ENCODE measurements at regions not wholly inside any gene's neighbourhood (a gene's known extent, or its start where the extent isn't known, plus 50 kb on each side); places are given as distances from the start of the nearest gene placed in this dataset.

DNA sequence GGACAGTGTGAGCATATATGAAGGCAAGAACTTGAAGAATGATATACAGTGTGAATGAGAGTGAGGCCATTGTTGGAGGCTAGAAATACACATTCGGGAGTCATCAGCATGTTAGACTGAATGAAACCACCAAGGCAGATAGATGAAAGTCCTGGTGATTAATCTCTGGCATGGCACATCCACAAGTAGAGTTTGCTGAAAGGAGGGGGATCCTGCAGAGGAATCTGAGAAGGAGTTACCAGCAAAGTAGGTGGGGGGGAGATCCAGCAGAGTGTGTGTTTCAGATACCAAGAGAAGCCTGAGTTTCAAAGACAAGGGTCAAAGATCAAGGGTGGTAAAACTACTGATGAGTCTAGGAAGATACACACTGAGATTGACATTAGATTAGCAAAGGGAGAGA, 426.7 kb upstream of the DCN start:
- TF ChIP-seq CTCF (IDR thresholded peaks at IDR 0.05; ENCODE audit: insufficient read depth, low read length, poor library complexity, severe bottlenecking) = no peak
- Histone ChIP-seq H3K36me3 (ENCODE audit: control insufficient read depth, insufficient read depth, low read length) (no peaks in the 10 kb centered on the region), H3K27me3 (replicated peaks; ENCODE audit: control insufficient read depth, insufficient read depth, low read length) (no peaks in the 10 kb centered on the region), H3K4me3 (replicated peaks; ENCODE audit: low read depth, low read length) (no peak overlapping the region)
- no peak for DNase-seq (ENCODE audit: extremely low read depth, insufficient read length)

DNA sequence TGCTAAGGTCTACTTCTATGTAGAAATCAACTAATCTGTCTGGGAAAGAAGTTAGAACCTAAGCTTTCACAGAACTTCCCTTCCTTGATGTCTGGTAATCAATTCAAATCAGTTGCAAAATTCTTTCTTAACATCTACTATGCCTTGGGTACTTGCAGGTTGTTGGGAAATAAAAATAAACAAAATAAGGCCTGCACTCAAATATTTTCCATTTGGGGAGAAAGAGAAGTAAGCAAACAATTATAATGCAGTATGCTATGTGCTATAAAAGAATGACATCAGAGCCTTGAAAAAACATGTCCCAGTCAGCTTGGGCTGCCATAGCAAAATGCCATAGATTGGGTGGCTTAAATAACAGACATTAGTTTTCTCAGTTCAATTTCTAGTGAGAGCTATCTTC, 425.9 kb upstream of the DCN start:
- no peak overlapping the region for H3K4me3 ChIP-seq (replicated peaks; ENCODE audit: low read depth, low read length)
- no peak for DNase-seq (ENCODE audit: extremely low read depth, insufficient read length)
- no peaks in the 10 kb centered on the region for H3K27me3 ChIP-seq (replicated peaks; ENCODE audit: control insufficient read depth, insufficient read depth, low read length)
- H3K36me3 ChIP-seq (ENCODE audit: control insufficient read depth, insufficient read depth, low read length) = no peaks in the 10 kb centered on the region
- TF ChIP-seq CTCF (IDR thresholded peaks at IDR 0.05; ENCODE audit: insufficient read depth, low read length, poor library complexity, severe bottlenecking) = no peak

DNA sequence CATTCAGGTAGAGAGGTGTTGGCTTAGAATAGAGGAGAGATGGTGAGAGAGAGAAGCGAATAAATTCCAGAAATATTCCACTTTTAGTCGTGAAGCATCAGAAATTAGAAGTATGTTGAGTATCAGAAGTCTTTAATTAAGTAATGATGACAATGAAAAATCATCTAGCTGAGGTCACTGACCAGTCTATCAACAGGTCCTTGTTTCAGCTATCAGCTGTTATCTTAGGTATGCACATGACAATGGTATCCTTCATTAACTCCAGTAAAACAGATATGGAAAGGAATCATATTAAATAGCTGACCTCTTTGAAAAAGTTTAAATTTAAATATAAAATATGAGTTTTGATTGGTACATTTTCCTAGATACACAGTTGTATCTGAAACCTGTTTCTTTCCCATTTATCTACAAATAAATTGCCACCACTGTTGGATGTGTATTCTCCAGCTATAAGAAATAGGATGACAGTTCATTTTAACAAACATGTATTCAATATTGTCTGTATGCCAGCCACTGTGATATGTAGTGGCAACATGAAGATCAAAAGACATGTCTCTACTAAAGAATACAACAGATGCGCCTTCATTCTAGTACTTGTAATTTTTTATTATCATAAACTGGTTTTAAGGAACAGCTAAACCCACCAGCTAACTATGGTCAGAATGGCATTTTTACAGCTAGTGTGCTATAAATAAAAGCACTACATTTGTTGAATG, 424.2 kb upstream of the DCN start:
- no peak for TF ChIP-seq CTCF (IDR thresholded peaks at IDR 0.05; ENCODE audit: insufficient read depth, low read length, poor library complexity, severe bottlenecking)
- no peaks in the 10 kb centered on the region for H3K36me3 ChIP-seq (ENCODE audit: control insufficient read depth, insufficient read depth, low read length)
- no peak for DNase-seq (ENCODE audit: extremely low read depth, insufficient read length)
- no peaks in the 10 kb centered on the region for H3K27me3 ChIP-seq (replicated peaks; ENCODE audit: control insufficient read depth, insufficient read depth, low read length)
- no peak overlapping the region for H3K4me3 ChIP-seq (replicated peaks; ENCODE audit: low read depth, low read length)

GRCh38 chr12:91604897-91605296, 422.3 kb upstream of the DCN start:
- TF ChIP-seq CTCF (IDR thresholded peaks at IDR 0.05; ENCODE audit: insufficient read depth, low read length, poor library complexity, severe bottlenecking) = no peak
- Histone ChIP-seq H3K36me3 (ENCODE audit: control insufficient read depth, insufficient read depth, low read length) (no peaks in the 10 kb centered on the region), H3K27me3 (replicated peaks; ENCODE audit: control insufficient read depth, insufficient read depth, low read length) (no peaks in the 10 kb centered on the region), H3K4me3 (replicated peaks; ENCODE audit: low read depth, low read length) (no peak overlapping the region)
- no peak for DNase-seq (ENCODE audit: extremely low read depth, insufficient read length)

GRCh38 chr12:91603060-91603459, 420.4 kb upstream of the DCN start:
- Histone ChIP-seq H3K4me3 (replicated peaks; ENCODE audit: low read depth, low read length) (no peak overlapping the region), H3K27me3 (replicated peaks; ENCODE audit: control insufficient read depth, insufficient read depth, low read length) (no peaks in the 10 kb centered on the region), H3K36me3 (ENCODE audit: control insufficient read depth, insufficient read depth, low read length) (no peaks in the 10 kb centered on the region)
- DNase-seq (ENCODE audit: extremely low read depth, insufficient read length) = no peak
- no peak for TF ChIP-seq CTCF (IDR thresholded peaks at IDR 0.05; ENCODE audit: insufficient read depth, low read length, poor library complexity, severe bottlenecking)

- TF ChIP-seq CTCF (IDR thresholded peaks at IDR 0.05; ENCODE audit: insufficient read depth, low read length, poor library complexity, severe bottlenecking) = no peak
- no peaks in the 10 kb centered on the region for H3K27me3 ChIP-seq (replicated peaks; ENCODE audit: control insufficient read depth, insufficient read depth, low read length)
- no peak overlapping the region for H3K4me3 ChIP-seq (replicated peaks; ENCODE audit: low read depth, low read length)
- DNase-seq (ENCODE audit: extremely low read depth, insufficient read length) = no peak
- H3K36me3 ChIP-seq (ENCODE audit: control insufficient read depth, insufficient read depth, low read length) = no peaks in the 10 kb centered on the region
These were observed 418.4 kb upstream of the DCN start for GRCh38 chr12:91601054-91601453.

Data from GM06990 (cell line).